ENCODE measurements at regions not wholly inside any gene's neighbourhood (a gene's known extent, or its start where the extent isn't known, plus 50 kb on each side); places are given as distances from the start of the nearest gene placed in this dataset.

GRCh38 chr1:79204779-79205479, 198.4 kb upstream of the ADGRL4 start:
- no peaks in the 10 kb centered on the region for H4K20me1 ChIP-seq (ENCODE audit: insufficient read depth, low read length)
- no peak for DNase-seq (ENCODE audit: low spot score)
- H3K4me3 ChIP-seq (ENCODE audit: low read depth, low read length, poor library complexity, severe bottlenecking): no peak overlapping the region
- no peaks in the 10 kb centered on the region for H3K4me1 ChIP-seq (ENCODE audit: insufficient read depth, low read length, poor library complexity, severe bottlenecking)
- BruUV-seq (replicated peaks): no TSS peak
- no peak overlapping the region for H2AFZ ChIP-seq (ENCODE audit: low read length)
- intact Hi-C loops (cut with micrococcal nuclease; ENCODE audit: unreplicated experiment): no loop called here
- no peak overlapping the region for H3K4me2 ChIP-seq (ENCODE audit: low read length)
- POLR2A ChIA-PET: no interaction called here
- no peaks in the 10 kb centered on the region for H3K36me3 ChIP-seq (ENCODE audit: insufficient read depth, low read length)
- no peak for TF ChIP-seq EZH2phosphoT487 (IDR thresholded peaks at IDR 0.05; ENCODE audit: borderline replicate concordance, low read depth, low read length)
- no peak for TF ChIP-seq CTCF (conservative IDR thresholded peaks at IDR 0.05; ENCODE audit: low read length)
- H3K9me2 ChIP-seq (ENCODE audit: insufficient read depth, low read length): no peaks in the 10 kb centered on the region
- H3K27ac ChIP-seq (ENCODE audit: low read depth, low read length, poor library complexity, severe bottlenecking): no peak overlapping the region
- no peaks in the 10 kb centered on the region for H3K79me2 ChIP-seq (ENCODE audit: insufficient read depth, low read depth, low read length)
- CTCF ChIA-PET (ENCODE audit: unreplicated experiment): no interaction called here
- H3K9me3 ChIP-seq (ENCODE audit: low read length): no peaks in the 10 kb centered on the region

DNA sequence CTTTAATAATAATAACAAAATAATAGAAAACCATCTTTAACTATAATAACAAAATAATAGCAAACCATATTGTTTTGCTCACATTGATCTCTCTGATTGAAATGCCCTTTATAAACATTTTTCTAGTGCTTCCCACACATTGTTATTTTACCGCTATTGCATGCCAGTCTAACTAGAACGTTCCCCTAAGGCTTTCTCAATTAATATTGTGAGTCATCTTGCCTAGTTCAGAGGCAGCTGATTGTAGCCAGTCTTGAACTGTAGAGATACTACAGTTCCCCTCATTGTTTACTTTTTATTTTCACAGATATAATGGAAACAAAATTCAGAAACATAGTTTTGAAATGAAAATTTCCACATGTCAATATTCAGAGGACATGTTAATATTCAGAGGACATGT, 192.3 kb upstream of the ADGRL4 start:
- intact Hi-C loops (cut with micrococcal nuclease; ENCODE audit: unreplicated experiment): no loop called here
- DNase-seq (ENCODE audit: low spot score): no peak
- H3K27ac ChIP-seq (ENCODE audit: low read depth, low read length, poor library complexity, severe bottlenecking): no peak overlapping the region
- H3K36me3 ChIP-seq (ENCODE audit: insufficient read depth, low read length): no peaks in the 10 kb centered on the region
- ChIA-PET POLR2A (interaction anchor here (0.6 kb wide), 1 partner anchor 11 kb away, joined by 3 read pairs; no protein-coding TSS in a partner anchor), CTCF (ENCODE audit: unreplicated experiment) (no interaction called here)
- no TSS peak for BruUV-seq (replicated peaks)
- H3K79me2 ChIP-seq (ENCODE audit: insufficient read depth, low read depth, low read length): no peaks in the 10 kb centered on the region
- H3K9me3 ChIP-seq (ENCODE audit: low read length): no peaks in the 10 kb centered on the region
- TF ChIP-seq EZH2phosphoT487 (IDR thresholded peaks at IDR 0.05; ENCODE audit: borderline replicate concordance, low read depth, low read length) (no peak), CTCF (conservative IDR thresholded peaks at IDR 0.05; ENCODE audit: low read length) (no peak)
- H3K4me2 ChIP-seq (ENCODE audit: low read length): no peak overlapping the region
- H4K20me1 ChIP-seq (ENCODE audit: insufficient read depth, low read length): no peaks in the 10 kb centered on the region
- H3K4me1 ChIP-seq (ENCODE audit: insufficient read depth, low read length, poor library complexity, severe bottlenecking): no peaks in the 10 kb centered on the region
- no peak overlapping the region for H3K4me3 ChIP-seq (ENCODE audit: low read depth, low read length, poor library complexity, severe bottlenecking)
- no peaks in the 10 kb centered on the region for H3K9me2 ChIP-seq (ENCODE audit: insufficient read depth, low read length)
- H2AFZ ChIP-seq (ENCODE audit: low read length): no peak overlapping the region

GRCh38 chr1:79197421-79197820, 190.9 kb upstream of the ADGRL4 start:
- Histone ChIP-seq H2AFZ (ENCODE audit: low read length) (no peak overlapping the region), H3K4me3 (ENCODE audit: low read depth, low read length, poor library complexity, severe bottlenecking) (no peak overlapping the region)
- no peak for DNase-seq (ENCODE audit: low spot score)

More at GRCh38 chr1:79197421-79197820, 190.9 kb upstream of the ADGRL4 start:
- ChIA-PET CTCF (ENCODE audit: unreplicated experiment) (no interaction called here), POLR2A (no interaction called here)
- Histone ChIP-seq H3K27ac (ENCODE audit: low read depth, low read length, poor library complexity, severe bottlenecking) (no peak overlapping the region), H3K9me2 (ENCODE audit: insufficient read depth, low read length) (no peaks in the 10 kb centered on the region), H3K79me2 (ENCODE audit: insufficient read depth, low read depth, low read length) (no peaks in the 10 kb centered on the region), H4K20me1 (ENCODE audit: insufficient read depth, low read length) (no peaks in the 10 kb centered on the region), H3K36me3 (ENCODE audit: insufficient read depth, low read length) (no peaks in the 10 kb centered on the region), H3K9me3 (ENCODE audit: low read length) (no peaks in the 10 kb centered on the region), H3K4me2 (ENCODE audit: low read length) (no peak overlapping the region), H3K4me1 (ENCODE audit: insufficient read depth, low read length, poor library complexity, severe bottlenecking) (no peaks in the 10 kb centered on the region)
- intact Hi-C loops (cut with micrococcal nuclease; ENCODE audit: unreplicated experiment): no loop called here
- no peak for TF ChIP-seq EZH2phosphoT487 (IDR thresholded peaks at IDR 0.05; ENCODE audit: borderline replicate concordance, low read depth, low read length)
- no peak for TF ChIP-seq CTCF (conservative IDR thresholded peaks at IDR 0.05; ENCODE audit: low read length)
- BruUV-seq (replicated peaks): no TSS peak
